ENCODE measurements at regions not wholly inside any gene's neighbourhood (a gene's known extent, or its start where the extent isn't known, plus 50 kb on each side); places are given as distances from the start of the nearest gene placed in this dataset.

GRCh38 chr3:103055021-103055520 is 620.3 kb downstream of the ZPLD1 start:
- no peak for ATAC-seq

GRCh38 chr3:103056542-103056941 is 621.7 kb downstream of the ZPLD1 start:
- H3K36me3 ChIP-seq (ENCODE audit: control insufficient read depth in 2 of 2, insufficient read depth in 2 of 2, low read length in 1 of 2): no peaks in the 10 kb centered on the region
- in situ Hi-C loops (cut with MboI): no loop called here
- no peak overlapping the region for H3K4me3 ChIP-seq
- H2AFZ ChIP-seq (ENCODE audit: control insufficient read depth, low read depth, low read length): no peak overlapping the region
- ATAC-seq (peak; percentile 73), DNase-seq (ENCODE audit: low read depth, low spot score) (no peak), FAIRE-seq (no peak)
- H4K20me1 ChIP-seq (ENCODE audit: control insufficient read depth, insufficient read depth): no peaks in the 10 kb centered on the region
- ChIA-PET RAD21 (ENCODE audit: unreplicated experiment) (no interaction called here), CTCF (interaction anchor here (1.5 kb wide), 1 partner anchor 8 kb away, joined by 4 read pairs; no protein-coding TSS in a partner anchor), POLR2A (no interaction called here), SMC1A (ENCODE audit: uncharacterized antibody, unreplicated experiment) (no interaction called here)
- H3K9me3 ChIP-seq (replicated peaks; ENCODE audit: control insufficient read depth, insufficient read depth, low read length): no peaks in the 10 kb centered on the region
- intact Hi-C loops (cut with micrococcal nuclease; ENCODE audit: unreplicated experiment): no loop called here
- TF ChIP-seq JUNB (IDR thresholded peaks at IDR 0.05) (no peak), EZH2 (IDR thresholded peaks at IDR 0.05; ENCODE audit: borderline replicate concordance, control insufficient read depth, low read depth, low read length) (no peak)
- no peak overlapping the region for H3K4me2 ChIP-seq (ENCODE audit: control insufficient read depth, insufficient read depth)
- no peaks in the 10 kb centered on the region for H3K4me1 ChIP-seq (ENCODE audit: control insufficient read depth, insufficient read depth, low read length)
- no TSS peak for BruUV-seq (replicated peaks)
- H3K9ac ChIP-seq (ENCODE audit: control insufficient read depth, insufficient read depth, low read length): no peak overlapping the region
- no peak overlapping the region for H3K27ac ChIP-seq (ENCODE audit: control insufficient read depth, insufficient read depth)
- no peaks in the 10 kb centered on the region for H3K27me3 ChIP-seq (replicated peaks in 1 of 2; ENCODE audit: control insufficient read depth in 2 of 2, insufficient read depth in 2 of 2, low read length in 1 of 2)
- 0% methylated on average over 3 of the region's 3 CpGs for WGBS (ENCODE audit: insufficient coverage, insufficient replicate concordance, low lambda C conversion rate, missing lambda C conversion rate)
- H3K79me2 ChIP-seq (ENCODE audit: control insufficient read depth, insufficient read depth, low read length): no peaks in the 10 kb centered on the region

More at GRCh38 chr3:103055021-103055520, 620.3 kb downstream of the ZPLD1 start:
- H3K4me3 ChIP-seq: no peak overlapping the region
- no peaks in the 10 kb centered on the region for H3K36me3 ChIP-seq (ENCODE audit: control insufficient read depth in 2 of 2, insufficient read depth in 2 of 2, low read length in 1 of 2)
- no peak overlapping the region for H3K9ac ChIP-seq (ENCODE audit: control insufficient read depth, insufficient read depth, low read length)
- no peaks in the 10 kb centered on the region for H3K27me3 ChIP-seq (replicated peaks in 1 of 2; ENCODE audit: control insufficient read depth in 2 of 2, insufficient read depth in 2 of 2, low read length in 1 of 2)
- WGBS (ENCODE audit: insufficient coverage, insufficient replicate concordance, low lambda C conversion rate, missing lambda C conversion rate): 0% methylated on average over 2 of the region's 2 CpGs
- SMC1A ChIA-PET (ENCODE audit: uncharacterized antibody, unreplicated experiment): interaction anchor here (0.6 kb wide), 1 partner anchor 376 kb away, joined by 3 read pairs; no protein-coding TSS in a partner anchor
- intact Hi-C loops (cut with micrococcal nuclease; ENCODE audit: unreplicated experiment) (no loop called here), in situ Hi-C loops (cut with MboI) (no loop called here)
- H3K27ac ChIP-seq (ENCODE audit: control insufficient read depth, insufficient read depth): no peak overlapping the region
- no TSS peak for BruUV-seq (replicated peaks)
- CTCF ChIA-PET: no interaction called here
- DNase-seq (ENCODE audit: low read depth, low spot score) (no peak), FAIRE-seq (no peak)
- H3K79me2 ChIP-seq (ENCODE audit: control insufficient read depth, insufficient read depth, low read length): no peaks in the 10 kb centered on the region
- H3K9me3 ChIP-seq (replicated peaks; ENCODE audit: control insufficient read depth, insufficient read depth, low read length): no peaks in the 10 kb centered on the region
- RAD21 ChIA-PET (ENCODE audit: unreplicated experiment): no interaction called here
- H3K4me1 ChIP-seq (ENCODE audit: control insufficient read depth, insufficient read depth, low read length): no peaks in the 10 kb centered on the region
- H3K4me2 ChIP-seq (ENCODE audit: control insufficient read depth, insufficient read depth): no peak overlapping the region
- H2AFZ ChIP-seq (ENCODE audit: control insufficient read depth, low read depth, low read length): no peak overlapping the region
- no peak for TF ChIP-seq ZNF622 (IDR thresholded peaks at IDR 0.05)
- no peak for TF ChIP-seq ZNF207 (IDR thresholded peaks at IDR 0.05; ENCODE audit: borderline replicate concordance)
- no peak for TF ChIP-seq ZNF384 (IDR thresholded peaks at IDR 0.05; ENCODE audit: borderline replicate concordance, low read depth, low read length)
- TF ChIP-seq RAD21 (IDR thresholded peaks at IDR 0.05; ENCODE audit: insufficient read depth, low read depth, low read length): no peak
- TF ChIP-seq, protein P1, sequence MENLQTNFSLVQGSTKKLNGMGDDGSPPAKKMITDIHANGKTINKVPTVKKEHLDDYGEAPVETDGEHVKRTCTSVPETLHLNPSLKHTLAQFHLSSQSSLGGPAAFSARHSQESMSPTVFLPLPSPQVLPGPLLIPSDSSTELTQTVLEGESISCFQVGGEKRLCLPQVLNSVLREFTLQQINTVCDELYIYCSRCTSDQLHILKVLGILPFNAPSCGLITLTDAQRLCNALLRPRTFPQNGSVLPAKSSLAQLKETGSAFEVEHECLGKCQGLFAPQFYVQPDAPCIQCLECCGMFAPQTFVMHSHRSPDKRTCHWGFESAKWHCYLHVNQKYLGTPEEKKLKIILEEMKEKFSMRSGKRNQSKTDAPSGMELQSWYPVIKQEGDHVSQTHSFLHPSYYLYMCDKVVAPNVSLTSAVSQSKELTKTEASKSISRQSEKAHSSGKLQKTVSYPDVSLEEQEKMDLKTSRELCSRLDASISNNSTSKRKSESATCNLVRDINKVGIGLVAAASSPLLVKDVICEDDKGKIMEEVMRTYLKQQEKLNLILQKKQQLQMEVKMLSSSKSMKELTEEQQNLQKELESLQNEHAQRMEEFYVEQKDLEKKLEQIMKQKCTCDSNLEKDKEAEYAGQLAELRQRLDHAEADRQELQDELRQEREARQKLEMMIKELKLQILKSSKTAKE (IDR thresholded peaks at IDR 0.05; ENCODE audit: low read depth, poor library complexity, severe bottlenecking): no peak
- TF ChIP-seq RB1 (IDR thresholded peaks at IDR 0.05; ENCODE audit: borderline replicate concordance): no peak
- TF ChIP-seq POU2F2 (IDR thresholded peaks at IDR 0.05; ENCODE audit: borderline replicate concordance, low read depth, low read length): no peak
- POLR2A ChIA-PET: no interaction called here
- no peaks in the 10 kb centered on the region for H4K20me1 ChIP-seq (ENCODE audit: control insufficient read depth, insufficient read depth)
